ENCODE measurements at regions not wholly inside any gene's neighbourhood (a gene's known extent, or its start where the extent isn't known, plus 50 kb on each side); places are given as distances from the start of the nearest gene placed in this dataset.

- no peak for TF ChIP-seq GATA3 (IDR thresholded peaks at IDR 0.05; ENCODE audit: low read depth, low read length)
- no peak for TF ChIP-seq GATA2 (IDR thresholded peaks at IDR 0.05; ENCODE audit: low read depth, low read length)
Measured at GRCh38 chr6:122068291-122068769, 331.1 kb upstream of the HSF2 start.

Measured in SH-SY5Y (cell line).